ENCODE measurements at regions not wholly inside any gene's neighbourhood (a gene's known extent, or its start where the extent isn't known, plus 50 kb on each side); places are given as distances from the start of the nearest gene placed in this dataset.

DNA sequence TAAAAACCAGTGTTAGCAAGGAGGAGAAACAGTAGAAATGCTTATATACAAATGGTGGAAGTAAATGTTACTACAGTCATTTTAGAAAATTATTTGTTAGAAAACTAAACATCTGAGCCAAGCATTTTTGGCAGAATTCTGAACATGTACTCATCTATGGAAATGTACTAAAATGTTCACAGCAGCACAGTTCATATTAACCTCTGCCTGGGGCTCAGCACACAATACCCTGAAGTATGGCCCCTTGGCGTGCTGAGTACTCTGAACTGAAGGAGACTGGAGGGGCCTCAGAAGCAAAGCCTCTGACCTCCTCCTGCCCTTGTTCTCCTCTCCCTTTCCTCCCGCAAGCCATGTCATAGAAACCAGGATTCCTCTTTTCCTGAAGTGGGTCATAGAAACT, 66.2 kb upstream of the RALGAPA2 start:
- DNase-seq: no peak
- WGBS, 5 donors: 69 to 87% (median 79%) methylated on average over 2 of the region's 2 CpGs
- H3K4me1 ChIP-seq: peaks cover 0 to 35% (median 3%) of the 10 kb centered on the region in 6 donors

DNA sequence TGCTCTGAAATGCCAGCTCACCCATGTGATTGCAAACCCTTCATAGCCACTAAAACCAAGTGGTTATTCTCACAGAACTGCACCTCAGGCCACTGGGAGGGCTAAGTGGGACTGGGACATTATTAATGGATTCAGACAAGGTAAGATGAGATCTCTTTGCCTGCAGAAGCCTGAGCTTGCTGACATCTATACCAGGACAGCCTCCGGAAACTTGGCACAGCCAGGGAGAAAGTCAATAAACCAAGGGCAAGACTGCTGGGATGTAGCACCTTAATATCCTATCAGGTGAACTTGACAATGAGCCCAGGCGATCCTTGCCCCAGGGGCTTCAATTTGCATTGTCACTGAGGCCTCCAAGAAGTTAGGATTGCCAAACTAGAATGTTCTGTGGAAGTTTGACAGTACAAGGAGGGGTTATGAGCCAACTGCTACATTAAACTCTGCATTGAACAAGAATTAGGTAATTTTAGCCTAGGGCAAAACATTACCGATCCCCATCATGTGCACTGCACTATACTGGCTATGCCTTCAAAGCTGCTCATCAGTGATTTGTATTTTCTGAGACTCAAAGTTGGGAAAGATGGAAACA, 60.1 kb upstream of the RALGAPA2 start:
- peaks cover 0 to 27% (median 0%) of the 10 kb centered on the region in 7 donors for H3K27me3 ChIP-seq (replicated peaks in 1 of 7)
- no peak for DNase-seq
- no peak for TF ChIP-seq POLR2A (IDR thresholded peaks at IDR 0.05)
- TF ChIP-seq, protein P1, sequence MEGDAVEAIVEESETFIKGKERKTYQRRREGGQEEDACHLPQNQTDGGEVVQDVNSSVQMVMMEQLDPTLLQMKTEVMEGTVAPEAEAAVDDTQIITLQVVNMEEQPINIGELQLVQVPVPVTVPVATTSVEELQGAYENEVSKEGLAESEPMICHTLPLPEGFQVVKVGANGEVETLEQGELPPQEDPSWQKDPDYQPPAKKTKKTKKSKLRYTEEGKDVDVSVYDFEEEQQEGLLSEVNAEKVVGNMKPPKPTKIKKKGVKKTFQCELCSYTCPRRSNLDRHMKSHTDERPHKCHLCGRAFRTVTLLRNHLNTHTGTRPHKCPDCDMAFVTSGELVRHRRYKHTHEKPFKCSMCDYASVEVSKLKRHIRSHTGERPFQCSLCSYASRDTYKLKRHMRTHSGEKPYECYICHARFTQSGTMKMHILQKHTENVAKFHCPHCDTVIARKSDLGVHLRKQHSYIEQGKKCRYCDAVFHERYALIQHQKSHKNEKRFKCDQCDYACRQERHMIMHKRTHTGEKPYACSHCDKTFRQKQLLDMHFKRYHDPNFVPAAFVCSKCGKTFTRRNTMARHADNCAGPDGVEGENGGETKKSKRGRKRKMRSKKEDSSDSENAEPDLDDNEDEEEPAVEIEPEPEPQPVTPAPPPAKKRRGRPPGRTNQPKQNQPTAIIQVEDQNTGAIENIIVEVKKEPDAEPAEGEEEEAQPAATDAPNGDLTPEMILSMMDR (IDR thresholded peaks at IDR 0.05 in 8 of 11, conservative IDR thresholded peaks at IDR 0.05 in 3 of 11): no peak
- no peak for TF ChIP-seq POLR2AphosphoS5 (IDR thresholded peaks at IDR 0.05)
- WGBS, 5 donors: 74 to 91% (median 85%) methylated on average over 3 of the region's 3 CpGs
- intact Hi-C loops (cut with DNase I; ENCODE audit: low total_unique reads): no loop called here
- peaks cover 0 to 13% (median 0%) of the 10 kb centered on the region in 8 donors for H3K9me3 ChIP-seq
- H3K4me1 ChIP-seq: no peaks in the 10 kb centered on the region
- no peak overlapping the region for H3K27ac ChIP-seq
- no peak overlapping the region for H3K4me3 ChIP-seq
- no peaks in the 10 kb centered on the region for H3K36me3 ChIP-seq

More for the DNA sequence above, 66.2 kb upstream of the RALGAPA2 start:
- Histone ChIP-seq H3K27ac (peak overlapping the region in 1 of 8 donors; percentile 19), H3K9me3 (peaks cover 0 to 8% (median 0%) of the 10 kb centered on the region in 8 donors), H3K27me3 (replicated peaks in 1 of 7) (peaks cover 0 to 28% (median 0%) of the 10 kb centered on the region in 7 donors), H3K4me3 (no peak overlapping the region), H3K36me3 (no peaks in the 10 kb centered on the region)
- TF ChIP-seq POLR2A (IDR thresholded peaks at IDR 0.05) (no peak), POLR2AphosphoS5 (IDR thresholded peaks at IDR 0.05) (no peak)
- TF ChIP-seq, protein P1 (IDR thresholded peaks at IDR 0.05 in 8 of 11, conservative IDR thresholded peaks at IDR 0.05 in 3 of 11): no peak
- intact Hi-C loops (cut with DNase I; ENCODE audit: low total_unique reads): no loop called here

DNA sequence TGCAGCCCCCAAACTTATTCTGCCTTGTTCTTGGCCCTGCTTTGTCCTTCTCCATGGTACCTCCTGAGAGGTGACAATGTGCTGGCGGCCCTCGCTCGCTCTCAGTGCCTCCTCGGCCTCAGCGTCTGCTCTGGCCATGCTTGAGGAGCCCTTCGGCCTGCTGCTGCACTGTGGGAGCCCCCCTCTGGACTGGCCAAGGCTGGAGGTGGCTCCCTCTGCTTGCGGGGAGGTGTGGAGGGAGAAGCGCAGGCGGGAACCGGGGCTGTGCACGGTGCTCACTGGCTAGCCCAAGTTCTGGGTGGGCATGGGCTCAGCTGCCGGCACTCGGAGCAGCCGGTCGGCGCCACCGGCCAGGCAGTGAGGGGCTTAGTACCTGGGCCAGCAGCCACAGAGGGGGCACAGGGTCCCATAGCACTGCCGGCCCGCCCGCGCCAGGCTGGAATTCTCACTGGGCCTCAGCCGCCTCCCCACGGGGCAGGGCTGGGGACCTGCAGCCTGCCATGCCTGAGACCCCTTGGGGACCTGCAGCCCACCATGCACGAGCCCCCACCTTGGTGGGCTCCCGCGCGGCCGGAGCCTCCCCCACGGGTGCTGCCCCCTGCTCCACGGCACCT, 55.9 kb upstream of the RALGAPA2 start:
- 88 to 98% (median 94%) methylated on average over 18 to 30 of the region's 30 CpGs for WGBS, 5 donors
- Histone ChIP-seq H3K36me3 (no peaks in the 10 kb centered on the region), H3K4me1 (peaks cover 0 to 5% (median 0%) of the 10 kb centered on the region in 6 donors), H3K9me3 (peaks cover 0 to 5% (median 0%) of the 10 kb centered on the region in 8 donors), H3K27ac (no peak overlapping the region), H3K4me3 (no peak overlapping the region), H3K27me3 (replicated peaks in 1 of 7) (peaks cover 0 to 14% (median 0%) of the 10 kb centered on the region in 7 donors)
- DNase-seq: no peak
- intact Hi-C loops (cut with DNase I; ENCODE audit: low total_unique reads): no loop called here
- no peak for TF ChIP-seq POLR2AphosphoS5 (IDR thresholded peaks at IDR 0.05)
- TF ChIP-seq POLR2A (IDR thresholded peaks at IDR 0.05): no peak
- TF ChIP-seq, protein P1 (IDR thresholded peaks at IDR 0.05 in 8 of 11, conservative IDR thresholded peaks at IDR 0.05 in 3 of 11): no peak

GRCh38 chr20:20765696-20766365, 53.4 kb upstream of the RALGAPA2 start:
- no peak for DNase-seq
- Histone ChIP-seq H3K9me3 (no peaks in the 10 kb centered on the region), H3K27ac (peak overlapping the region in 2 of 8 donors; percentile 45 to 51), H3K4me1 (peaks cover 0 to 22% (median 15%) of the 10 kb centered on the region in 6 donors), H3K36me3 (no peaks in the 10 kb centered on the region), H3K27me3 (replicated peaks in 1 of 7) (peaks cover 0 to 20% (median 0%) of the 10 kb centered on the region in 7 donors), H3K4me3 (no peak overlapping the region)
- WGBS, 5 donors: 49 to 74% (median 65%) methylated on average over 4 of the region's 4 CpGs
- intact Hi-C loops (cut with DNase I; ENCODE audit: low total_unique reads): no loop called here
- TF ChIP-seq POLR2AphosphoS5 (IDR thresholded peaks at IDR 0.05) (no peak), POLR2A (IDR thresholded peaks at IDR 0.05) (no peak)
- TF ChIP-seq, protein P1 (IDR thresholded peaks at IDR 0.05 in 8 of 11, conservative IDR thresholded peaks at IDR 0.05 in 3 of 11): no peak

Data from spleen (tissue), 11 donors.